ENCODE measurements at regions not wholly inside any gene's neighbourhood (a gene's known extent, or its start where the extent isn't known, plus 50 kb on each side); places are given as distances from the start of the nearest gene placed in this dataset.

- H3K27ac Mint-ChIP-seq, result no peak overlapping the region
- ATAC-seq (replicated peaks in 1 of 2), result no peak
These were observed 83.0 kb upstream of the HS6ST1 start for GRCh38 chr2:128401680-128402079.

DNA sequence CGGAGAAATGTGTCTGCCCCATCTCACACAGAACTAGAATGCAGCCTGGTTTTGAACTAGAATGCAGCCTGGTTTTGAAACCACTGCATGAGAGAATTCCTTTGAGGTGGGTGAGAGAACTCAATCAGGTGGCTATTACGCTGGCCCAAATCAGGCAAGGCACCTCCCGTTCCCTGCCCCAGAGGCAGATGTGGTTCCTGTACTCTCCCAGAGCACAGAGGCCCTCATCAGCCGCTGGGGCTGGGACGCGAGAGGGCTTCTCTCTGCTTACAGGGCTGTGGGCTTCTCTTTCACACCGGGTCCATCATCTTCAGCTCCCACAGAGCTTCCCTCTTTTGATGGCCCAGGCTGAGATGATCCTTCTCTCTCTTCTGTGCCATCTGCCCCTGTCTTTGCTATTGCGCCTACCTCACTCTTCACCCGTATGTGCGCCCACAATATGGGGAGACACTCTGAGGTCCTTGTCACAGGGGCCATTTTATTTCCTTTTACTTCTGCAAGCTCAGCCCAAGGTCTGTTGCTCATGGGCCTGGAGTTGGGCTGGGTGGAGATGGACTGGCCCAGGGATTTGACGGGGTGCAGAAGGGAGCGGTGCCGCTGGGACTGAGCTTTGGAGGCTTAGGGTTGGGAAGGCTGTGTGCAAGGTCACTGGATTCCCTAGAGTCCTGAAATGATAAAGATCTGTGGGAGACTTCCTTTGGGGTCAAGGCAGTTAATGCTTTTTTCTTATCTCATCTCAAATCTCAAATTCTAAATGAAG lies 84.4 kb upstream of the HS6ST1 start:
- Mint-ChIP-seq H3K9me3 (no peaks in the 10 kb centered on the region), H3K27me3 (ENCODE audit: low read depth) (peaks cover 7% of the 10 kb centered on the region), H3K27ac (no peak overlapping the region), H3K36me3 (ENCODE audit: insufficient read depth in 2 of 2) (no peaks in the 10 kb centered on the region), H3K4me1 (ENCODE audit: low read depth) (no peaks in the 10 kb centered on the region), H3K4me3 (no peak overlapping the region)
- no peak for DNase-seq
- ATAC-seq (replicated peaks in 1 of 2), result no peak

More at GRCh38 chr2:128401680-128402079, 83.0 kb upstream of the HS6ST1 start:
- DNase-seq, result no peak
- Mint-ChIP-seq H3K4me3 (no peak overlapping the region), H3K36me3 (ENCODE audit: insufficient read depth in 2 of 2) (no peaks in the 10 kb centered on the region), H3K27me3 (ENCODE audit: low read depth) (peaks cover 7% of the 10 kb centered on the region), H3K4me1 (ENCODE audit: low read depth) (no peaks in the 10 kb centered on the region), H3K9me3 (no peaks in the 10 kb centered on the region)

GRCh38 chr2:128403814-128404708 lies 85.4 kb upstream of the HS6ST1 start:
- H3K4me3 Mint-ChIP-seq, result no peak overlapping the region
- no peak for DNase-seq
- no peaks in the 10 kb centered on the region for H3K27me3 Mint-ChIP-seq (ENCODE audit: low read depth)
- no peak overlapping the region for H3K27ac Mint-ChIP-seq
- no peaks in the 10 kb centered on the region for H3K36me3 Mint-ChIP-seq (ENCODE audit: insufficient read depth in 2 of 2)
- ATAC-seq (replicated peaks in 1 of 2), result no peak
- H3K4me1 Mint-ChIP-seq (ENCODE audit: low read depth), result no peaks in the 10 kb centered on the region
- H3K9me3 Mint-ChIP-seq, result no peaks in the 10 kb centered on the region

DNA sequence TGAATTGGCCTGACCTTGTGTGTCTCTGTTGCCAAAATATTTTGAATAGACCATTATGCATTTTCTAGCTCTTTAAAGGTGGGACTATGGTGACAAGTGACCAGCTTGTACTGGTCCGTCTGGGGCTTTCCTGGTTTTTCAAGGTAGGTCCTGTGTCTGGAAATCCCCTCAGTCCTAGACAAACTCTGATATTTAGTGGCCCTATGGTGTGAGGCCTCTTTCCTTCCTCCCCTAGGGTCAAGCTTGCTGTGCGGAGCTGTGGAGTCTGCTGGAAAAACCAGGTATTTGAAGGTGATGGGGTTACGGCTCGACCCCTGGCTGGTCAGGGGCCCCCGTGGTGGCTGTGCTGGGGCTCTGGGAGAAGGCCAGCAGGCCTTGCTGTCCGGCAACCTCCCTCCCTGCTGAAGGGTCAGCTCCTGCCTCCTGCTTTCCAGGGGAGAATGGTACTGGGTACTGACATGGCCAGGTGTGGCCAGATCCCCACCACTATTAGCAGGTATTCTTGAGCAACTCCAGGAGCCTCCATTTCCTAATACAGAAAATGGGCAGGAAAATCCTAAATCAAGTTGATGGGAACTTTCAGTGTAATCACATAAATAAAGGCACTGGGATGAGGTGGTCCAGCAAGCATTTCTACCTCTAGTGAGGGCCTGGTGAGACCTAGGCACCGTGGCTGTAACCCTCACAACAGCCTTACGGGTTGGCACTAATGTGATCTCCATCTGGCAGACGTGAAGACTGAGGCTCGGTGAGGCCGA lies 86.2 kb upstream of the HS6ST1 start:
- ATAC-seq (replicated peaks in 1 of 2) (no peak), DNase-seq (no peak)
- no peak overlapping the region for H3K27ac Mint-ChIP-seq
- H3K36me3 Mint-ChIP-seq (ENCODE audit: insufficient read depth in 2 of 2), result no peaks in the 10 kb centered on the region
- H3K9me3 Mint-ChIP-seq, result no peaks in the 10 kb centered on the region
- no peaks in the 10 kb centered on the region for H3K4me1 Mint-ChIP-seq (ENCODE audit: low read depth)
- H3K27me3 Mint-ChIP-seq (ENCODE audit: low read depth), result no peaks in the 10 kb centered on the region
- no peak overlapping the region for H3K4me3 Mint-ChIP-seq

DNA sequence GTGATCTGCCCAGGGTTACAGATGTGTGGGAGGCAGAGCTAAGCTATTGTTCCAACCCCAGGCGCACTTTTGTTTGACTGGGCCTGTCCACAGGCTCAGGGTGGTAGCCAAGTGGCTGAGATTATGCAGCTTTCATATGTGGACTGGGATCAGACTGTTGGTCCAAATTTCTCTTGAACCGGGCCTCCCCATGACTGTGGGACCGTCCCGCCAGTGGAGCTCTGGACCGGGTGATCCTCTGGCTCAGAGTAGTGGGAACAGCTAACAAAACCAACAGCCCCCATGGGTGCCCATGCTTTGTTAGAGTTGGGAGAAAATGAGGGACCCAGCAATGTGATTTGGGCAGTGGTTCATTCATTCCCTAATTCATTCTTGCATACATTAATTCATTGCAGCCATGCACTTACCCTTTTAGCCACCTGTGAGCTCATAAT lies 86.8 kb upstream of the HS6ST1 start:
- H3K27me3 Mint-ChIP-seq (ENCODE audit: low read depth), result no peaks in the 10 kb centered on the region
- H3K4me3 Mint-ChIP-seq, result no peak overlapping the region
- no peaks in the 10 kb centered on the region for H3K9me3 Mint-ChIP-seq
- DNase-seq (no peak), ATAC-seq (replicated peaks in 1 of 2) (no peak)
- no peak overlapping the region for H3K27ac Mint-ChIP-seq
- no peaks in the 10 kb centered on the region for H3K36me3 Mint-ChIP-seq (ENCODE audit: insufficient read depth in 2 of 2)
- H3K4me1 Mint-ChIP-seq (ENCODE audit: low read depth), result no peaks in the 10 kb centered on the region

DNA sequence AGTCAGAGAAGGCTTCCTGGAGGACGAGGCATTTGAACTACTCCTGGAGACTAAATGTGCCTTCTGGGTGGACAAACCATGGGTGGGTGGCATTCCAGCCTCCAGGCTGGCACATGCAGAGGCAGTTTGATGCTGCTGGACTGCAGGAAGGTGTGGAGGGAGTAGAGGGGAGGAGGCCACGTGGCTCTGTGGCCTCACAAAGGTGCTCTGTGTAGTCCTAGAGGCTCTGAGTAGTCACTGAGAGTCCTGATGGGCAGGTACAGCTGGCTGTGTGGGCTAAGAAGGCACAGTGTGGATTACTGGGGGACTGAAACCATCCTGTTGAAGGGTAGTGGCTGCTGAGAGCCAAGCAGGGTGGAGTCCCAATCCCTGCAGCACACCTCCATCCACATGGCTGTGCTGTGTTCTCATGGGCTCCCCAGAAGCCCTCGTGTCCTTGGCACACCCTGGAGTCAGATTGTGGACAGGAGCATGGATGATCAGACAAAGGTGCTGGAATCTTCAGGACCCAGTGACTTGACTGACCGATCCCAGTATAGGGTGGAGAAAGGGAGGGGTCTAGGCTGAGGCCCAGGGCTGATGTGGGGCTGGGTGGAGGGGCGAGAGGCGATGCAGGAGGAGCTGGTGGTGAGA lies 87.4 kb upstream of the HS6ST1 start:
- Mint-ChIP-seq H3K4me1 (ENCODE audit: low read depth) (no peaks in the 10 kb centered on the region), H3K36me3 (ENCODE audit: insufficient read depth in 2 of 2) (no peaks in the 10 kb centered on the region), H3K27ac (no peak overlapping the region), H3K27me3 (ENCODE audit: low read depth) (no peaks in the 10 kb centered on the region), H3K4me3 (no peak overlapping the region), H3K9me3 (no peaks in the 10 kb centered on the region)
- DNase-seq (no peak), ATAC-seq (replicated peaks in 1 of 2) (no peak)

GRCh38 chr2:128406736-128407554 lies 88.3 kb upstream of the HS6ST1 start:
- H3K27ac Mint-ChIP-seq, result no peak overlapping the region
- no peaks in the 10 kb centered on the region for H3K36me3 Mint-ChIP-seq (ENCODE audit: insufficient read depth in 2 of 2)
- DNase-seq, result no peak
- H3K4me1 Mint-ChIP-seq (ENCODE audit: low read depth), result no peaks in the 10 kb centered on the region
- ATAC-seq (replicated peaks in 1 of 2), result no peak
- no peaks in the 10 kb centered on the region for H3K27me3 Mint-ChIP-seq (ENCODE audit: low read depth)
- no peaks in the 10 kb centered on the region for H3K9me3 Mint-ChIP-seq
- H3K4me3 Mint-ChIP-seq, result no peak overlapping the region

- Mint-ChIP-seq H3K4me3 (no peak overlapping the region), H3K4me1 (ENCODE audit: low read depth) (no peaks in the 10 kb centered on the region), H3K9me3 (no peaks in the 10 kb centered on the region), H3K27me3 (ENCODE audit: low read depth) (no peaks in the 10 kb centered on the region), H3K27ac (no peak overlapping the region), H3K36me3 (ENCODE audit: insufficient read depth in 2 of 2) (no peaks in the 10 kb centered on the region)
- ATAC-seq (replicated peaks in 1 of 2) (no peak), DNase-seq (no peak)
These were observed 90.0 kb upstream of the HS6ST1 start for GRCh38 chr2:128408349-128409305.

GRCh38 chr2:128409326-128410034 lies 90.8 kb upstream of the HS6ST1 start:
- no peak overlapping the region for H3K27ac Mint-ChIP-seq
- DNase-seq, result no peak
- no peaks in the 10 kb centered on the region for H3K4me1 Mint-ChIP-seq (ENCODE audit: low read depth)
- no peaks in the 10 kb centered on the region for H3K36me3 Mint-ChIP-seq (ENCODE audit: insufficient read depth in 2 of 2)
- no peaks in the 10 kb centered on the region for H3K27me3 Mint-ChIP-seq (ENCODE audit: low read depth)
- no peaks in the 10 kb centered on the region for H3K9me3 Mint-ChIP-seq
- no peak for ATAC-seq (replicated peaks in 1 of 2)
- no peak overlapping the region for H3K4me3 Mint-ChIP-seq

GRCh38 chr2:128410035-128410757 lies 91.5 kb upstream of the HS6ST1 start:
- DNase-seq (no peak), ATAC-seq (replicated peaks in 1 of 2) (no peak)
- no peaks in the 10 kb centered on the region for H3K4me1 Mint-ChIP-seq (ENCODE audit: low read depth)
- H3K4me3 Mint-ChIP-seq, result no peak overlapping the region
- no peak overlapping the region for H3K27ac Mint-ChIP-seq
- no peaks in the 10 kb centered on the region for H3K27me3 Mint-ChIP-seq (ENCODE audit: low read depth)
- H3K9me3 Mint-ChIP-seq, result no peaks in the 10 kb centered on the region
- no peaks in the 10 kb centered on the region for H3K36me3 Mint-ChIP-seq (ENCODE audit: insufficient read depth in 2 of 2)
